OCI-LY1 (cell line): ENCODE measurements at regions not wholly inside any gene's neighbourhood (a gene's known extent, or its start where the extent isn't known, plus 50 kb on each side); places are given as distances from the start of the nearest gene placed in this dataset.

Experiments used
- EZH2 ChIP-seq: fragments of 200-600 bp; sonication (generic), shearing (Covaris generic); IDR thresholded peaks from 2 replicates; pipeline ENCODE4 v1.8.0; 2017; ENCODE audit warnings: borderline replicate concordance, mixed run types, mild to moderate bottlenecking, antibody characterized with exemption, low read length, moderate library complexity, mixed read lengths
- TF ChIP-seq, protein P1 (sequence below): fragments of 200-600 bp; sonication (generic), shearing (Covaris generic); IDR thresholded peaks from 2 replicates; pipeline ENCODE4 v1.5.1; 2017; ENCODE audit warnings: mild to moderate bottlenecking, antibody characterized with exemption, low read length, moderate library complexity, mixed read lengths

DNA sequence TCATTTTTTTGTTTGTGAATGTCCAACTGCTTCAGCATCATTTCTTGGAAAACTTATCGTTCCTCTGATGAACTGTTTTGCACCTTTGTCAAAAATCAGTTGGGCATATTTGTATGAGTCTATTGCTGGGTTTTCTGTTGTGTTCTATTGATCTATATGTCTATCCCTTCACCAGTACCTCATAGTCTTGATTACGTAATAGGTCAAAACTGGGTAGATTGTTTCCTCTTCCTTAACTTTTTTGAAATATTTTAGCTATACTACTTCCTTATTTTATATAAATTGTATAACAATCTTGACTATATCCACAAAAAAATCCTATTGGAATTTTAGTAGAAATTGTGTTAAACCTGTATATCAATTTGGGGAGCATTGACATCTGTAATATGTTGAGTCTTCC lies 104.1 kb upstream of the PALS2 start:
- TF ChIP-seq, protein P1, sequence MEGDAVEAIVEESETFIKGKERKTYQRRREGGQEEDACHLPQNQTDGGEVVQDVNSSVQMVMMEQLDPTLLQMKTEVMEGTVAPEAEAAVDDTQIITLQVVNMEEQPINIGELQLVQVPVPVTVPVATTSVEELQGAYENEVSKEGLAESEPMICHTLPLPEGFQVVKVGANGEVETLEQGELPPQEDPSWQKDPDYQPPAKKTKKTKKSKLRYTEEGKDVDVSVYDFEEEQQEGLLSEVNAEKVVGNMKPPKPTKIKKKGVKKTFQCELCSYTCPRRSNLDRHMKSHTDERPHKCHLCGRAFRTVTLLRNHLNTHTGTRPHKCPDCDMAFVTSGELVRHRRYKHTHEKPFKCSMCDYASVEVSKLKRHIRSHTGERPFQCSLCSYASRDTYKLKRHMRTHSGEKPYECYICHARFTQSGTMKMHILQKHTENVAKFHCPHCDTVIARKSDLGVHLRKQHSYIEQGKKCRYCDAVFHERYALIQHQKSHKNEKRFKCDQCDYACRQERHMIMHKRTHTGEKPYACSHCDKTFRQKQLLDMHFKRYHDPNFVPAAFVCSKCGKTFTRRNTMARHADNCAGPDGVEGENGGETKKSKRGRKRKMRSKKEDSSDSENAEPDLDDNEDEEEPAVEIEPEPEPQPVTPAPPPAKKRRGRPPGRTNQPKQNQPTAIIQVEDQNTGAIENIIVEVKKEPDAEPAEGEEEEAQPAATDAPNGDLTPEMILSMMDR, result no peak
- TF ChIP-seq EZH2, result no peak
